Uterus (tissue), 3 donors: ENCODE measurements at regions not wholly inside any gene's neighbourhood (a gene's known extent, or its start where the extent isn't known, plus 50 kb on each side); places are given as distances from the start of the nearest gene placed in this dataset.
"Not testable (repeated sequence)": the region's sequence is repeated elsewhere in the genome, so short reads cannot be mapped to it uniquely, and the experiment has no call there.

ENCODE experiments used
- DNase-seq, 2 donors: peaks; one replicate each; pipeline ENCODE4 v3.0.0-alpha.2; 2019 to 2020
- H3K27ac ChIP-seq, 2 donors: fragments of 200-600 bp; sonication (generic); 1 replicate in 1 of 2; 2 replicates in 1 of 2; pipeline ENCODE4 v1.5.1; 2016 to 2018
- H3K27me3 ChIP-seq, 2 donors: fragments of 200-600 bp; sonication (generic); one replicate each; pipeline ENCODE4 v1.5.1; 2018 to 2019; ENCODE audit warnings: control low read depth in 1 of 2
- H3K36me3 ChIP-seq, 2 donors: fragments of 200-600 bp; sonication (generic); one replicate each; pipeline ENCODE4 v1.5.1; 2019; ENCODE audit warnings: control low read depth in 1 of 2
- H3K4me1 ChIP-seq, 2 donors: fragments of 200-600 bp; sonication (generic); one replicate each; pipeline ENCODE4 v1.5.1; 2018 to 2019; ENCODE audit warnings: control low read depth in 1 of 2
- H3K4me3 ChIP-seq, 2 donors: fragments of 200-600 bp; sonication (generic); 1 replicate in 1 of 2; 2 replicates in 1 of 2; pipeline ENCODE4 v1.5.1; 2018 to 2019; ENCODE audit warnings: mild to moderate bottlenecking in 1 of 2
- H3K9me3 ChIP-seq, 2 donors: fragments of 200-600 bp; sonication (generic); one replicate each; pipeline ENCODE4 v1.5.1; 2019; ENCODE audit warnings: control low read depth in 1 of 2
- CTCF ChIP-seq, 4 experiments: fragments of 200-600 bp in 2 of 4; fragments of 450-650 bp in 2 of 4; sonication (generic) in 2 of 4; IDR thresholded peaks; one replicate each; pipeline ENCODE4 v1.5.1; 2016 to 2019; ENCODE audit warnings: antibody characterized with exemption in 4 of 4, mild to moderate bottlenecking in 2 of 4, moderate library complexity in 1 of 4
- POLR2A ChIP-seq, 2 donors: fragments of 450-650 bp; IDR thresholded peaks; one replicate each; pipeline ENCODE4 v1.6.1; 2016; ENCODE audit warnings: antibody characterized with exemption in 2 of 2, mild to moderate bottlenecking in 1 of 2, moderate library complexity in 1 of 2
- intact Hi-C: fragments of 100-400 bp; cut with DNase I; formaldehyde crosslinking; loops from one replicate; pipeline ENCODE4 v1.15.1; 2023; ENCODE audit warnings: low total_unique reads
- donor health status: DM: yes; HTN: yes; CAD: no.

GRCh38 chr5:89324990-89325389 lies 442.0 kb upstream of the MEF2C start:
- DNase-seq: no peak

GRCh38 chr5:89320421-89321277 lies 437.7 kb upstream of the MEF2C start:
- TF ChIP-seq CTCF (IDR thresholded peaks at IDR 0.05) (no peak), POLR2A (IDR thresholded peaks at IDR 0.05) (no peak)

More at GRCh38 chr5:89324990-89325389, 442.0 kb upstream of the MEF2C start:
- no peaks in the 10 kb centered on the region for H3K4me1 ChIP-seq
- H3K27me3 ChIP-seq: no peaks in the 10 kb centered on the region
- intact Hi-C loops: no loop called here
- TF ChIP-seq CTCF (IDR thresholded peaks at IDR 0.05): no peak
- no peak for TF ChIP-seq POLR2A (IDR thresholded peaks at IDR 0.05)
- no peaks in the 10 kb centered on the region for H3K9me3 ChIP-seq
- H3K36me3 ChIP-seq: no peaks in the 10 kb centered on the region
- no peak overlapping the region for H3K27ac ChIP-seq
- no peak overlapping the region for H3K4me3 ChIP-seq

GRCh38 chr5:89317838-89318237 lies 434.9 kb upstream of the MEF2C start:
- H3K4me1 ChIP-seq, H3K36me3 ChIP-seq, H3K4me3 ChIP-seq, H3K9me3 ChIP-seq, intact Hi-C loops, H3K27ac ChIP-seq, H3K27me3 ChIP-seq, DNase-seq: not testable (repeated sequence)

More at GRCh38 chr5:89320421-89321277, 437.7 kb upstream of the MEF2C start:
- DNase-seq: no peak
- Histone ChIP-seq H3K27ac (no peak overlapping the region), H3K9me3 (no peaks in the 10 kb centered on the region), H3K4me3 (no peak overlapping the region), H3K36me3 (no peaks in the 10 kb centered on the region), H3K4me1 (no peaks in the 10 kb centered on the region), H3K27me3 (no peaks in the 10 kb centered on the region)
- intact Hi-C loops: no loop called here

GRCh38 chr5:89315286-89316100 lies 432.5 kb upstream of the MEF2C start:
- Histone ChIP-seq H3K4me1 (peaks cover 0 to 4% of the 10 kb centered on the region in 2 donors), H3K27me3 (no peaks in the 10 kb centered on the region), H3K27ac (no peak overlapping the region), H3K9me3 (no peaks in the 10 kb centered on the region), H3K4me3 (no peak overlapping the region), H3K36me3 (no peaks in the 10 kb centered on the region)
- intact Hi-C loops: no loop called here
- no peak for DNase-seq
- TF ChIP-seq CTCF (IDR thresholded peaks at IDR 0.05): no peak
- TF ChIP-seq POLR2A (IDR thresholded peaks at IDR 0.05): no peak

- H3K36me3 ChIP-seq: no peaks in the 10 kb centered on the region
- H3K4me3 ChIP-seq: no peak overlapping the region
- H3K27ac ChIP-seq: no peak overlapping the region
- H3K9me3 ChIP-seq: no peaks in the 10 kb centered on the region
- H3K27me3 ChIP-seq: no peaks in the 10 kb centered on the region
- peaks cover 0 to 4% of the 10 kb centered on the region in 2 donors for H3K4me1 ChIP-seq
- intact Hi-C loops: no loop called here
- DNase-seq: no peak
- TF ChIP-seq POLR2A (IDR thresholded peaks at IDR 0.05) (no peak), CTCF (IDR thresholded peaks at IDR 0.05) (no peak)
Observed at GRCh38 chr5:89313804-89314588, 431.0 kb upstream of the MEF2C start.
